Fibroblast of lung (primary cell): ENCODE measurements at regions not wholly inside any gene's neighbourhood (a gene's known extent, or its start where the extent isn't known, plus 50 kb on each side); places are given as distances from the start of the nearest gene placed in this dataset.

Source experiments
- EZH2 ChIP-seq: IDR thresholded peaks from 2 replicates; pipeline ENCODE4 v1.5.1; 2012; ENCODE audit warnings: low read length, control low read depth, mild to moderate bottlenecking; ENCODE audit errors: missing control alignments
- TF ChIP-seq, protein P1 (sequence below), 2 donors: IDR thresholded peaks in 1 of 2; conservative IDR thresholded peaks in 1 of 2; 1 replicate in 1 of 2; 2 replicates in 1 of 2; pipeline ENCODE4 v1.5.1; 2011 to 2012; ENCODE audit warnings: low read length in 2 of 2, control low read depth in 1 of 2, inconsistent platforms in 1 of 2, low read depth in 1 of 2, mild to moderate bottlenecking in 1 of 2

GRCh38 chr21:18547347-18547746 is 143.8 kb upstream of the TMPRSS15 start:
- TF ChIP-seq, protein P1, sequence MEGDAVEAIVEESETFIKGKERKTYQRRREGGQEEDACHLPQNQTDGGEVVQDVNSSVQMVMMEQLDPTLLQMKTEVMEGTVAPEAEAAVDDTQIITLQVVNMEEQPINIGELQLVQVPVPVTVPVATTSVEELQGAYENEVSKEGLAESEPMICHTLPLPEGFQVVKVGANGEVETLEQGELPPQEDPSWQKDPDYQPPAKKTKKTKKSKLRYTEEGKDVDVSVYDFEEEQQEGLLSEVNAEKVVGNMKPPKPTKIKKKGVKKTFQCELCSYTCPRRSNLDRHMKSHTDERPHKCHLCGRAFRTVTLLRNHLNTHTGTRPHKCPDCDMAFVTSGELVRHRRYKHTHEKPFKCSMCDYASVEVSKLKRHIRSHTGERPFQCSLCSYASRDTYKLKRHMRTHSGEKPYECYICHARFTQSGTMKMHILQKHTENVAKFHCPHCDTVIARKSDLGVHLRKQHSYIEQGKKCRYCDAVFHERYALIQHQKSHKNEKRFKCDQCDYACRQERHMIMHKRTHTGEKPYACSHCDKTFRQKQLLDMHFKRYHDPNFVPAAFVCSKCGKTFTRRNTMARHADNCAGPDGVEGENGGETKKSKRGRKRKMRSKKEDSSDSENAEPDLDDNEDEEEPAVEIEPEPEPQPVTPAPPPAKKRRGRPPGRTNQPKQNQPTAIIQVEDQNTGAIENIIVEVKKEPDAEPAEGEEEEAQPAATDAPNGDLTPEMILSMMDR (conservative IDR thresholded peaks at IDR 0.05 in 1 of 2, IDR thresholded peaks at IDR 0.05 in 1 of 2; ENCODE audit: low read depth in 1 of 2, low read length in 2 of 2) = no peak
- TF ChIP-seq EZH2 = no peak
